Tibial artery (tissue), 4 donors: ENCODE measurements at regions not wholly inside any gene's neighbourhood (a gene's known extent, or its start where the extent isn't known, plus 50 kb on each side); places are given as distances from the start of the nearest gene placed in this dataset.

ENCODE experiments used
- DNase-seq, 2 donors: peaks; one replicate each; pipeline ENCODE4 v3.0.0-alpha.2; 2019
- H3K27ac ChIP-seq, 2 donors: fragments of 200-600 bp; sonication (generic) in 1 of 2; 1 replicate in 1 of 2; 2 replicates in 1 of 2; pipeline ENCODE4 v1.5.1; 2018 to 2019; ENCODE audit warnings: mild to moderate bottlenecking in 1 of 2
- H3K27me3 ChIP-seq, 2 donors: fragments of 200-600 bp; sonication (generic) in 1 of 2; one replicate each; pipeline versions ENCODE4 v1.5.1 to v1.6.0; 2016 to 2019
- H3K36me3 ChIP-seq, 3 donors: fragments of 200-600 bp; sonication (generic) in 2 of 3; one replicate each; pipeline ENCODE4 v1.5.1; 2016 to 2019; ENCODE audit warnings: mild to moderate bottlenecking in 2 of 3
- H3K4me1 ChIP-seq, 4 donors: fragments of 200-600 bp; sonication (generic) in 2 of 4; 1 replicate in 3 of 4; 2 replicates in 1 of 4; pipeline ENCODE4 v1.5.1; 2016 to 2019
- H3K4me3 ChIP-seq, 2 donors: fragments of 200-600 bp; sonication (generic) in 1 of 2; 1 replicate in 1 of 2; 2 replicates in 1 of 2; pipeline ENCODE4 v1.5.1; 2018 to 2019; ENCODE audit warnings: mild to moderate bottlenecking in 2 of 2
- H3K9me3 ChIP-seq, 3 donors: fragments of 200-600 bp; sonication (generic) in 1 of 3; one replicate each; pipeline ENCODE4 v1.5.1; 2016 to 2019
- CTCF ChIP-seq, 2 experiments: fragments of 200-600 bp in 1 of 2; fragments of 450-650 bp in 1 of 2; IDR thresholded peaks; one replicate each; pipeline ENCODE4 v1.5.1; 2017 to 2019; ENCODE audit warnings: antibody characterized with exemption in 2 of 2, mild to moderate bottlenecking in 1 of 2, moderate library complexity in 1 of 2
- intact Hi-C: fragments of 100-400 bp; cut with DNase I; formaldehyde crosslinking; loops from one replicate; pipeline ENCODE4 v1.15.0; 2023; ENCODE audit warnings: low total_unique reads

DNA sequence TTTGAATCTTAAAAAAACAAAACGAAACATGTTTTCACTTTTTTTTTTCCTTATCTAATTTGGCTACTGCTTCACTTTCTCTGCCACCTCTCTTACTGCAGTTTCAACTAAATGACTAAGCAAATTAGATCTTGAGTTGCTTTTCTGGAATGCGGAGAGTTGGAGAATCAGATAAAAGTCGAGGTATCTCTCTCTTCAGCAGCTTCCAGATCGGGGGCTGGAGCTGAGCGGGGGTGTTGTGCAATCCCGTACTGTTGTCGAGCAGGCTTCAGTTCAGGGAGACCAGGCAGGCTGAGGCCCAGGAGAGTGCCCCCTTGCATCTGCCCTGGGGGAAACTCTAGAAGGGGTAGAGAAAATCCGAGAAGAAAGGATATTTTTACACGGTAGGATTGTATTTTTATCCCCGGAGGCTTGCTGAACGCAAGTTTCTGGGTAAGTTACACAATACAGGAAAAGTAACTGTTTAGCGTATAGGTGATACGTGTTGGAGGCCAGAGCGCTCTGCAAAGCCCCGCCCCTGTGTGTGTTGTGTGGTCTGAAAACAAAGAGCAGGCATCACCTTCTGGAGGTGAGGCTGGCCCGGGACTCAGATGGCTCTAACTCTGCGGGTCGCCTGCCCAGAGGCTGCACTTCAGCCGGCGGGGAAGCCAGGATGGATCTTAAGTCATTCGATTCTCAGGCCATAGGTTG lies 116.6 kb downstream of the KLF6 start:
- Histone ChIP-seq H3K27ac (no peak overlapping the region), H3K36me3 (no peaks in the 10 kb centered on the region), H3K4me3 (no peak overlapping the region), H3K27me3 (no peaks in the 10 kb centered on the region), H3K4me1 (no peaks in the 10 kb centered on the region), H3K9me3 (no peaks in the 10 kb centered on the region)
- TF ChIP-seq CTCF (IDR thresholded peaks at IDR 0.05): no peak
- peak in 1 of 2 donors; percentile 43 for DNase-seq
- intact Hi-C loops: no loop called here

DNA sequence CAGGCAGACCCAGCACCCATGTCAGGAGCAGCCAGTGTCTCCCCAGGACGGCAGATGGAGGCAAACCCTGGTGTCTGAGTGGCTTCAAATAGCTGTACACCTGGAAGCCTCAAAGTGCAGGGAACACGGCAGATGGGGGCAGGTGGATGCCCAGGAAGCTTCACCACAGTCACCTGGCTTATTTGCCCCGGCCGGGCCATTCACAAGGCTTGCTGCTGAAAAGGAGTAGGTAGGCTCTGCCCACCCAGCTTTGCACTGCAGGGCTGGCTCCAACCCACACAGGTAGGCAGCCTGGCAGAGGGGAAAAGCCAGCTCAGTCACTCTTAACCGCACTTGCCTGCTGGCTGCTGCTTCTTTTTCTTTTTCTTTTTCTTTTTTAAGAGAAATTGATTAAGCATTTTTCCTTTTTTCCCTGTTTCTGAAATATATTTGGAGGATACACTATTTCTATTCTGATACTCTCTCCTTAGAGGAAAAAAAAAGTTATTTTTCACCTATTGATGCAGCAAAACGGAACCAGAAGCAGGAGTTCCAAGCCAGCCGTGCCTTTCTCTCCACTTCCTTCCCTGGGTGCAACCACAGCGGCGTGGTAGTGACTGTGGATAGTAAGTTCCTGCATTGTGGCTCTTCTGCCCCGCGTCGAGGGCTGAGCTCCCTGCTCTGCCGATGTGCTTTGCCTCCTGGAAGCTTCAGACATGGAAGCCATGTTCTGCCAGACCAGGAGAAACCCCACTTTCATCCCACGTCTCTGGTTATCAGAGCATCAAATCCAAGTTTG lies 118.3 kb downstream of the KLF6 start:
- no peak for TF ChIP-seq CTCF (IDR thresholded peaks at IDR 0.05)
- Histone ChIP-seq H3K4me1 (no peaks in the 10 kb centered on the region), H3K9me3 (no peaks in the 10 kb centered on the region), H3K27me3 (no peaks in the 10 kb centered on the region), H3K27ac (no peak overlapping the region), H3K36me3 (no peaks in the 10 kb centered on the region), H3K4me3 (no peak overlapping the region)
- peak in 1 of 2 donors; percentile 33 for DNase-seq
- intact Hi-C loops: no loop called here

GRCh38 chr10:3665316-3665908 lies 119.6 kb downstream of the KLF6 start:
- no peak for DNase-seq
- Histone ChIP-seq H3K4me1 (no peaks in the 10 kb centered on the region), H3K27me3 (no peaks in the 10 kb centered on the region), H3K9me3 (no peaks in the 10 kb centered on the region), H3K36me3 (no peaks in the 10 kb centered on the region), H3K27ac (no peak overlapping the region), H3K4me3 (no peak overlapping the region)
- intact Hi-C loops: no loop called here
- TF ChIP-seq CTCF (IDR thresholded peaks at IDR 0.05): no peak

DNA sequence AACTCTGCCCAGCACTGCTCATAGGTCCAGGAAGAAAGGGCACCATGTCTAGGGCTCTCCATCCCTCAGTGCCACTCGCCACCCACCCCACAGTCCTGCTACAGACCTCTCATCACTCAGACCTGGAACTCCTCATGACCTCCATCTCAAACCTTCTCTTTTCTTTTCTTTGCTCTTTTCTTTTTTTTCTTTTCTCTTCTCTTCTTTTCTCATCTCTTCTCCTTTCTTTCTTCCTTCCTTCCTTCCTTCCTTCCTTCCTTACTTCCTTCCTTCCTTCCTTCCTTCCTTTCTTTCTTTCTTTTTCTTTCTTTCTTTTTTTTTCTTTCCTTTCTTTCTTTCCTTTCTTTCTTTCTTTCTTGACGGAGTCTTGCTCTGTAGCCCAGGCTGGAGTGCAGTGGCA lies 122.2 kb downstream of the KLF6 start:
- no peak for TF ChIP-seq CTCF (IDR thresholded peaks at IDR 0.05)
- Histone ChIP-seq H3K27me3 (no peaks in the 10 kb centered on the region), H3K36me3 (no peaks in the 10 kb centered on the region), H3K4me3 (no peak overlapping the region), H3K9me3 (no peaks in the 10 kb centered on the region), H3K27ac (no peak overlapping the region), H3K4me1 (no peaks in the 10 kb centered on the region)
- no peak for DNase-seq
- intact Hi-C loops: no loop called here

- Histone ChIP-seq H3K4me3 (no peak overlapping the region), H3K9me3 (no peaks in the 10 kb centered on the region), H3K27ac (no peak overlapping the region), H3K27me3 (no peaks in the 10 kb centered on the region), H3K36me3 (no peaks in the 10 kb centered on the region), H3K4me1 (no peaks in the 10 kb centered on the region)
- TF ChIP-seq CTCF (IDR thresholded peaks at IDR 0.05): no peak
- no peak for DNase-seq
- intact Hi-C loops: no loop called here
Measured at GRCh38 chr10:3661271-3661670, 123.7 kb downstream of the KLF6 start.
